Activated CD4-positive, CD25-positive, alpha-beta regulatory T cell (primary cell): ENCODE measurements at regions not wholly inside any gene's neighbourhood (a gene's known extent, or its start where the extent isn't known, plus 50 kb on each side); places are given as distances from the start of the nearest gene placed in this dataset.
"Not testable (repeated sequence)": the region's sequence is repeated elsewhere in the genome, so short reads cannot be mapped to it uniquely, and the experiment has no call there.

Source experiments
- DNase-seq, 4 experiments: peaks; one replicate each; lab custom pipeline; 2025; lab: John Stamatoyannopoulos, UW

- DNase-seq: no peak
These were observed 119.3 kb upstream of the SLC7A14 start for GRCh38 chr3:170705131-170705530.

- no peak for DNase-seq
These were observed 117.3 kb upstream of the SLC7A14 start for GRCh38 chr3:170703121-170703588.

DNA sequence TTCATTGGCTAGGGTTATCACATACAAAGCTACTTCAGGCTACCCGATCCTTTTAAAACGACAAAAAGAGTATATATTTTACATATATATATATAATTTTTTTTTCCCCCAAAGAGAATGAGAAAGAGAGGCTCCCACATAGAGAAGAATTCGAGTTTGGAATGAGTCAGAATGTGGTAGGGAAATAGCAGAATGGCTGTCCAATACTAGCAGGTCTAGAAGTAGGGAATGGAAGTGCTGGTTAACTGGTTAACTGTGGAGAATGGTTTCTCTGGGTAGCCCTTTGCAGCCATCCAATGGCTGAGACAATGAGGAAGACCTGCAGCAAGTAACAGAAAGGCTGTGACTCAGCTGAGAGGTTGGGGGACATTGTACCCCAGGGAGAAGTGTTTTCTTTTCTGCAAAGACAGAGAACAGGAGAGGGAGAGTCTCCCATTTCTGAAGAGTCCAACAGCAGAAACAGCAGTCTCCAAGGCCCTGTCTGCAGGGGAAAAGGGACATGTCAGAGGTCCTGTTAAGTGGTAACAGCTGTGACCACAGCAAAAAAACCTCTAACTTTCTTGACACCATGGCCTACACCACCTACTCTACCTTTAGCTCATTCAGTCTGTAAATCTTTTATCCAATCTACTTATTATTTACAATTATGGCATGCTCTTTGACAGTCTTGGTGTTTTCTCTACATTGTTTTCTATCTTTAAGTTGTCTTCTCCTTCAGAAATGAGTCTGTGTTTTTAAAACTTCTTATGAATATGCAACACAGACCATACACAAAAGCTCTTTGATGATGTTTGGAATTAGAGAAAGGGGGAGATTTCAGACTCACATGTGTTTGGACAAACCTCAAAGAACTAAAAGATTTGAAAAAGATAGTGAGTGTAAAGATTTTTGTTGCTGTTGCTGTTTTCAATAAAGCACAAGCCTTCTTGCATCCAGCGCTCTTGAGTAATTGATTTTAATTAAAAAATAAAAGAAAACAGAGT, 116.1 kb upstream of the SLC7A14 start:
- DNase-seq: no peak

GRCh38 chr3:170700054-170700404, 114.2 kb upstream of the SLC7A14 start:
- DNase-seq: no peak

GRCh38 chr3:170699158-170700053, 113.5 kb upstream of the SLC7A14 start:
- no peak for DNase-seq

DNA sequence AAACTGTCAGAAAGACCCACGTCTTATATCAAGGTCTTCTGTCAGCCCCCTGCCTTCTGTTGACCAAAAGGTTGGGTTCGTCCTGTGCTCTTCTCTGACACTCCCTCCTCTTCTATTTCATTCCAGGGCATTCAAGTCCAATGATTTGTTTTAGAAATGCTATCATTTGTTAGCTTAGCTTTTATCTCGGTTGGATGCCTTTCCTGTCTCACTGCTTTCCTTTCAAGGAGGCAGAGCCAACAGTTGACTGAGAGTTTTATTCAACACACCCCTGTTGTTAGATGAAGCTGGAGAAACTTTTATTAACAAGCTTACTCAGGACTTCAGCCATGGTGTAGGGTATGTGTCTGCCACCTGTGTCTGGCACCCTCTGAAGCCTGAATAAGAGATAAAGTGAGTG, 112.0 kb upstream of the SLC7A14 start:
- DNase-seq: no peak

DNA sequence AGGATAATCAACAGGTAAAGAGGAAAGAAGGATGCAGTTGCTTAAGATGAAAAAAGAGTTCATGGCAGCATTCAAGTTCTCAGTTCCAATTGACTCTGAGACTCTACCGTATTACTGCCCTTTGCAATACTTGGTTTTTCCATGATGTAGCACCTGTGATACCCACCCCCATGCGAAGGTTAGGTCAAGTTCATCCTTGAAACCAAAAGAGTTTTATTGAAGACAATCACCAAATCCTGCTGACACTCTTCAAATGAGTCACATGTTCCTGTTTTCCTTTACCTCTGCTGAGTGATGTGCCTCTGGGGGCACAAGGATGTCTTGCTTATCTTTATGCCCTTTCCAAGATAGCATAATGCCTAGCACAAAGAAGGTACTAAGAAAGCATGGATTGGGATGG, 111.3 kb upstream of the SLC7A14 start:
- no peak for DNase-seq

DNA sequence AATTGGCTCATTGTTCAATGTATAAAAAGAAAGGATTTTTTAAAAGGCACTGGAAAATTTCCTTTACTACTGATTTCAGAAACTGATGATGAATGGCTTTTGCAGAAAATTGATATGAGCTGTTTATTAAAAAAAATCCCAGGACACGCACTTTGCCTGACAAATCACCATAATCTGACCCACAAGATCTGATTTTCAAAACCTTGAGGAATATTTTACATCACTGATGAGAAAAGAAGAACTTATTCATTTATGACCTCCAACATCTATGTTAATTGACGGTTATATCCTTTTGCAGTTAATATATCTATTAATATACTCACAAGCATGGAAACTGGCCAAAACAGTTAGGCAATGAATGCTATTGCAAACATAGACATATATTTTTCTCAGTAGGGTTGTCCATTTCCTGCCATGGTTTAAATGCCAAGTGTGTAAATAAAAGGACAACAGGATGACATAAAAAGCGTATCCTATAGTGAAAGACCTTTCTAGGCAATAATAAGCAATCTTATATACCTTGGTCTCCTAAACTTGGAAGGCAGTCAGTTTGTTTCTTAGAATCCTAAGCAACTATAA, 109.7 kb upstream of the SLC7A14 start:
- no peak for DNase-seq

GRCh38 chr3:170692720-170693119, 106.8 kb upstream of the SLC7A14 start:
- DNase-seq: no peak

DNA sequence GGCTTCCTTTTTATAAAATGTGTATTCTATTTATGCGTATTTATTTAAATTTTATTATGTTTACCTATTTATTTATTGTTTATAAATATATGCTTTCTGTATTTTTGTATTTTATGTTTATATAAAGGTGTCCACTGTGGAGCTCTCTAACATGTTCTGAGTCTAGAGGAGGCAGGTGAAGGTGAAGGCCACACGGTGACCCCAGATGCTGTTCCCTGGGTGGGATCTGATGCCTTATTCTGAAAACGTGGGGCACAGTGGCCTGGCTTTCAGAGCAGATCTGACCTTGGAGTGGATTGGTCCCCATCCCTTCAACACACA, 104.7 kb upstream of the SLC7A14 start:
- no peak for DNase-seq

- DNase-seq: peak in 2 of 4 experiments; percentile 2 to 4
These were observed 104.2 kb upstream of the SLC7A14 start for GRCh38 chr3:170689893-170690660.

GRCh38 chr3:170689296-170689829, 103.5 kb upstream of the SLC7A14 start:
- DNase-seq: no peak

DNA sequence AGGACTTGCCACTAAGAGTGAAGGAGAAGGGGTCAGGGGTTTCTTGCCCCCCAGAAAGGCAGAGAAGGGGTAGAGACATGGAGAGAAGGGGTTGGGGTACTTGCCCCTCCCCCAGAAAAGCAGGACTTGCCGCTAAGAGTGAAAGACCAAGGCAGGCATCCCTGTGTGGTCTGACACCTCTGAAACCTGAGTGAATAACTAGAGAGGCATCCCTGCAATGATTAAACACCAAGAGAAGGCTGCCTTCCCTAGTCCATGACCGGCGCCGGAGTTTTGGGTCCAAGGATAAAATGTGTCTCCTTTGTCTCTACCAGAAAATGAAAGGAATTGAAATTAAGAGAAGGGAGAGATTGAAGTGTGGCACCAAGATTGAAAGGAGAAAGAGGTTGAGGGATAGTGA, 102.3 kb upstream of the SLC7A14 start:
- DNase-seq: not testable (repeated sequence)

- no peak for DNase-seq
These were observed 94.7 kb upstream of the SLC7A14 start for GRCh38 chr3:170680593-170680992.

DNA sequence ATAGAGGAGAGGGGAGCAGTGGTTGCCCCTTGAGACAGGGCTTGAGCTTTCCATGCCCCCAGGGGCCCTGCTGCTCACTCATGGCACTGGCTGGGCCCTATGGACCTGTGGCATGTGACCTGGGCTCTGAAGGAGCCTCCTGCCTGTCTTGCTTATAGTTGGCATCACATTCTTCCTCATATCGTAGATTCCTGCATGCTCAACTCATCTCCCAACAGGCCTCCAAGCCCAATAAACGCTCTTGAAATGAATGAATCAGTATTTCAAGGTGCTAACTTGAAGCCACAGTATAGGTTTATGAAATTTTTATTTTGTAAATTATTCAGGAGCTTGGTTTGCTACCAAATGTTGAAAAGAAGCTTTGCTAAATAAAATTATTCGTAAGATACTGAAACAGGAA, 93.3 kb upstream of the SLC7A14 start:
- DNase-seq: no peak

GRCh38 chr3:170670504-170670903, 84.6 kb upstream of the SLC7A14 start:
- no peak for DNase-seq

DNA sequence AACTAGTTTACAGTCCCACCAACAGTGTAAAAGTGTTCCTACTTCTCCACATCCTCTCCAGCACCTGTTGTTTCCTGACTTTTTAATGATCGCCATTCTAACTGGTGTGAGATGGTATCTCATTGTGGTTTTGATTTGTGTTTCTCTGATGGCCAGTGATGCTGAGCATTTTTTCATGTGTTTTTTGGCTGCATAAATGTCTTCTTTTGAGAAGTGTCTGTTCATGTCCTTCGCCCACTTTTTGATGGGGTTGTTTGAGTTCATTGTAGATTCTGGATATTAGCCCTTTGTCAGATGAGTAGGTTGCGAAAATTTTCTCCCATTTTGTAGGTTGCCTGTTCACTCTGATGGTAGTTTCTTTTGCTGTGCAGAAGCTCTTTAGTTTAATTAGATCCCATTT, 77.1 kb upstream of the SLC7A14 start:
- DNase-seq: not testable (repeated sequence)

DNA sequence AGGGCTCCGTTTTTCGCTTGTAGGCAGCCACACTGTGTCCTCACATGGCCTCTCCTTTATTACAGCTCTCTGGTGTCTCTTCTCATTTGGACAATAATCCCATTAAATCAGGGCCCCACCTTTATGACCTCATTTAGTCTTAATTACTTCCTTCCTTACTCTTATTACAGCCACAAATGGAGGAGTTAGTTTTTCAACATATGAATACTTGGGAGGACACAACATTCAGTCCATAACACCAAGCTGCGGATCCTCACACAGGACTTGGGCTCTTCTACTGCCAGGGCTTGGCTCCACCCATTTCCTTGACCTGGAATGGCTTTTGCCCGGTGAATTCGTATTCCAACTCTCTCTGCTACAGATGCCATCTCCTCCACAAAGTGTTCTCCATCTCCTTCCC, 74.3 kb upstream of the SLC7A14 start:
- DNase-seq: no peak

GRCh38 chr3:170657312-170657711, 71.4 kb upstream of the SLC7A14 start:
- DNase-seq: no peak

- no peak for DNase-seq
These were observed 70.4 kb upstream of the SLC7A14 start for GRCh38 chr3:170656284-170656683.

- DNase-seq: no peak
These were observed 67.9 kb upstream of the SLC7A14 start for GRCh38 chr3:170653801-170654200.
